Coronary artery (tissue), 2 donors: ENCODE measurements at regions not wholly inside any gene's neighbourhood (a gene's known extent, or its start where the extent isn't known, plus 50 kb on each side); places are given as distances from the start of the nearest gene placed in this dataset.

ENCODE experiments used
- DNase-seq: peaks from one replicate; pipeline ENCODE4 v3.0.0-alpha.2; 2017; ENCODE audit warnings: low spot score
- H3K27ac ChIP-seq, 2 donors: fragments of 200-600 bp; sonication (generic); one replicate each; pipeline ENCODE4 v1.5.1; 2016 to 2019
- H3K4me3 ChIP-seq: fragments of 200-600 bp; sonication (generic); 2 replicates; pipeline ENCODE4 v1.5.1; 2016; ENCODE audit warnings: mild to moderate bottlenecking, moderate library complexity
- CTCF ChIP-seq: fragments of 200-600 bp; sonication (generic); IDR thresholded peaks from one replicate; pipeline ENCODE4 v1.5.1; 2019; ENCODE audit warnings: antibody characterized with exemption

- no peak for TF ChIP-seq CTCF
- no peak overlapping the region for H3K27ac ChIP-seq
- H3K4me3 ChIP-seq: no peak overlapping the region
- DNase-seq: no peak
These were observed 896.9 kb downstream of the DIPK2A start for GRCh38 chr3:144868506-144868905.

GRCh38 chr3:144873066-144873465 is 901.4 kb downstream of the DIPK2A start:
- Histone ChIP-seq H3K27ac (no peak overlapping the region), H3K4me3 (no peak overlapping the region)
- TF ChIP-seq CTCF: no peak
- DNase-seq: no peak

GRCh38 chr3:144875211-144875610 is 903.6 kb downstream of the DIPK2A start:
- H3K27ac ChIP-seq: no peak overlapping the region
- no peak for DNase-seq
- H3K4me3 ChIP-seq: no peak overlapping the region
- no peak for TF ChIP-seq CTCF

- no peak overlapping the region for H3K4me3 ChIP-seq
- TF ChIP-seq CTCF: no peak
- no peak overlapping the region for H3K27ac ChIP-seq
- no peak for DNase-seq
These were observed 905.7 kb downstream of the DIPK2A start for GRCh38 chr3:144877356-144877755.

- no peak overlapping the region for H3K4me3 ChIP-seq
- DNase-seq: no peak
- no peak for TF ChIP-seq CTCF
- no peak overlapping the region for H3K27ac ChIP-seq
These were observed 908.1 kb downstream of the DIPK2A start for GRCh38 chr3:144879701-144880100.

GRCh38 chr3:144893980-144894379 is 922.4 kb downstream of the DIPK2A start:
- Histone ChIP-seq H3K27ac (no peak overlapping the region), H3K4me3 (no peak overlapping the region)
- DNase-seq: no peak
- TF ChIP-seq CTCF: no peak

- TF ChIP-seq CTCF: no peak
- no peak for DNase-seq
- Histone ChIP-seq H3K27ac (no peak overlapping the region), H3K4me3 (no peak overlapping the region)
These were observed 923.0 kb downstream of the DIPK2A start for GRCh38 chr3:144894576-144894975.
